Karpas-422 (cell line): ENCODE measurements at regions not wholly inside any gene's neighbourhood (a gene's known extent, or its start where the extent isn't known, plus 50 kb on each side); places are given as distances from the start of the nearest gene placed in this dataset.
"Not testable (repeated sequence)": the region's sequence is repeated elsewhere in the genome, so short reads cannot be mapped to it uniquely, and the experiment has no call there.

Source experiments
- DNase-seq: peaks from one replicate; pipeline ENCODE4 v3.0.0-alpha.2; 2015
- H2AFZ ChIP-seq: fragments of 200-600 bp; sonication (generic); 2 replicates; pipeline ENCODE4 v1.6.1; 2014; ENCODE audit warnings: antibody characterized with exemption, low read length, mixed read lengths
- H3K27ac ChIP-seq: fragments of 200-600 bp; sonication (generic); 2 replicates; pipeline ENCODE4 v1.5.1; 2014; ENCODE audit warnings: mild to moderate bottlenecking, low read length, moderate library complexity
- H3K27me3 ChIP-seq: fragments of 200-600 bp; sonication (generic); 2 replicates; pipeline ENCODE4 v1.6.1; 2014; ENCODE audit warnings: low read length, mixed read lengths
- H3K36me3 ChIP-seq: fragments of 200-600 bp; sonication (generic); 2 replicates; pipeline ENCODE4 v1.6.1; 2014; ENCODE audit warnings: low read length, mixed read lengths; ENCODE audit not compliant: insufficient read depth
- H3K4me1 ChIP-seq: fragments of 200-600 bp; sonication (generic); 2 replicates; pipeline ENCODE4 v1.6.1; 2014; ENCODE audit warnings: mild to moderate bottlenecking, low read length, mixed read lengths
- H3K4me2 ChIP-seq: fragments of 200-600 bp; sonication (generic); 2 replicates; pipeline ENCODE4 v1.6.1; 2014; ENCODE audit warnings: low read length, low read depth, mild to moderate bottlenecking; ENCODE audit not compliant: poor library complexity, severe bottlenecking
- H3K4me3 ChIP-seq: fragments of 200-600 bp; sonication (generic); 2 replicates; pipeline ENCODE4 v1.5.1; 2014; ENCODE audit warnings: mild to moderate bottlenecking, antibody characterized with exemption, low read length, mixed read lengths
- H3K79me2 ChIP-seq: fragments of 200-600 bp; sonication (generic); 2 replicates; pipeline ENCODE4 v1.6.1; 2014; ENCODE audit warnings: mild to moderate bottlenecking, low read length, mixed read lengths
- H3K9ac ChIP-seq: fragments of 200-600 bp; sonication (generic); 2 replicates; pipeline ENCODE4 v1.6.0; 2014; ENCODE audit warnings: low read length
- H3K9me2 ChIP-seq: fragments of 200-600 bp; sonication (generic), shearing (Covaris generic); replicated peaks from 2 replicates; pipeline ENCODE4 v1.6.0; 2014; ENCODE audit warnings: mild to moderate bottlenecking, low read length, moderate library complexity; ENCODE audit not compliant: insufficient read depth
- H3K9me3 ChIP-seq: fragments of 300-700, 200-600 bp; sonication (generic); 2 replicates; pipeline ENCODE4 v1.6.1; 2014; ENCODE audit warnings: low read length, mixed read lengths
- H4K20me1 ChIP-seq: fragments of 200-600 bp; sonication (generic); 2 replicates; pipeline ENCODE4 v1.6.1; 2014; ENCODE audit warnings: mild to moderate bottlenecking, antibody characterized with exemption, low read length, low read depth; ENCODE audit not compliant: insufficient read depth

GRCh38 chr6:76982476-76983199 is 480.7 kb downstream of the HTR1B start:
- Histone ChIP-seq H3K9me3 (peaks cover under 1% of the 10 kb centered on the region; the same call in 1 of the 2 replicates), H3K9me2 (no peaks in the 10 kb centered on the region), H3K79me2 (no peaks in the 10 kb centered on the region), H3K4me2 (no peak overlapping the region), H3K4me1 (no peaks in the 10 kb centered on the region), H3K27me3 (no peaks in the 10 kb centered on the region), H3K4me3 (no peak overlapping the region), H3K36me3 (no peaks in the 10 kb centered on the region), H2AFZ (no peak overlapping the region), H3K9ac (no peak overlapping the region), H4K20me1 (no peaks in the 10 kb centered on the region), H3K27ac (no peak overlapping the region)
- no peak for DNase-seq

DNA sequence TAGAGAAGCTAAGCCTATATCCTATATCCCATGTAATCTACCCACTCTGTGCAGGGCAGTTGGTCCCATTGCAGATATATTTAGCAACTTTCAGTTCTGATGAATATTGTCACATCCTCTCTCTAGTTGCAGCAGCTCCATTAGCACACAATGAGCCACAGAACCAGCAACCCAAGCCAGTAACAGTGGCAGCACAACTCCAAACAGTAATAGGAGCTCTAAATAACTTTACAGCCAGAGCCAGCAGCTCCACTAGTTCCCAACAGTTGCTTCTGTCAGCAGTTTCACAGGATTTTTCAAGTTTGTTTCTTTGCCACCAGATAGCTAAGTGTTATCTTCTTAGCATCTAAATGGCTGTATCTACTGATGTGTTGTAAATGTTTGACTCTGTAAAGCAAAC is 490.8 kb downstream of the HTR1B start:
- no peak overlapping the region for H3K4me3 ChIP-seq
- H3K4me1 ChIP-seq, result no peaks in the 10 kb centered on the region

GRCh38 chr6:76959177-76959576 is 504.1 kb downstream of the HTR1B start:
- H3K4me2 ChIP-seq, H3K36me3 ChIP-seq, H3K4me1 ChIP-seq, H2AFZ ChIP-seq, H3K4me3 ChIP-seq, H3K9me2 ChIP-seq, DNase-seq, H3K27ac ChIP-seq, H3K9ac ChIP-seq, H3K79me2 ChIP-seq, H4K20me1 ChIP-seq, H3K27me3 ChIP-seq: not testable (repeated sequence)
- peaks cover 19% of the 10 kb centered on the region for H3K9me3 ChIP-seq

More for the DNA sequence above, 490.8 kb downstream of the HTR1B start:
- no peaks in the 10 kb centered on the region for H3K9me2 ChIP-seq
- no peak overlapping the region for H3K4me2 ChIP-seq
- no peaks in the 10 kb centered on the region for H3K79me2 ChIP-seq
- no peak overlapping the region for H2AFZ ChIP-seq
- no peak overlapping the region for H3K27ac ChIP-seq
- H3K9me3 ChIP-seq, result peaks cover 15% of the 10 kb centered on the region; the same call in 1 of the 2 replicates
- H3K9ac ChIP-seq, result no peak overlapping the region
- no peaks in the 10 kb centered on the region for H3K36me3 ChIP-seq
- H4K20me1 ChIP-seq, result no peaks in the 10 kb centered on the region
- H3K27me3 ChIP-seq, result no peaks in the 10 kb centered on the region
- no peak for DNase-seq

GRCh38 chr6:76942203-76942966 is 520.9 kb downstream of the HTR1B start:
- no peaks in the 10 kb centered on the region for H3K27me3 ChIP-seq
- H3K4me3 ChIP-seq, result no peak overlapping the region
- H3K9me3 ChIP-seq, result peaks cover 24% of the 10 kb centered on the region
- H3K9ac ChIP-seq, result no peak overlapping the region
- no peaks in the 10 kb centered on the region for H3K36me3 ChIP-seq
- no peak overlapping the region for H3K4me2 ChIP-seq
- H4K20me1 ChIP-seq, result no peaks in the 10 kb centered on the region
- H3K79me2 ChIP-seq, result no peaks in the 10 kb centered on the region
- no peaks in the 10 kb centered on the region for H3K4me1 ChIP-seq
- H3K27ac ChIP-seq, result no peak overlapping the region
- no peaks in the 10 kb centered on the region for H3K9me2 ChIP-seq
- DNase-seq, result no peak
- H2AFZ ChIP-seq, result no peak overlapping the region

- H3K4me1 ChIP-seq, result no peaks in the 10 kb centered on the region
- DNase-seq, result no peak
- H3K4me3 ChIP-seq, result no peak overlapping the region
- H3K9me3 ChIP-seq, result peaks cover 31% of the 10 kb centered on the region
- H3K9ac ChIP-seq, result no peak overlapping the region
- no peaks in the 10 kb centered on the region for H3K36me3 ChIP-seq
- no peak overlapping the region for H2AFZ ChIP-seq
- no peak overlapping the region for H3K4me2 ChIP-seq
- no peaks in the 10 kb centered on the region for H3K27me3 ChIP-seq
- H3K79me2 ChIP-seq, result no peaks in the 10 kb centered on the region
- no peak overlapping the region for H3K27ac ChIP-seq
- H4K20me1 ChIP-seq, result no peaks in the 10 kb centered on the region
- no peaks in the 10 kb centered on the region for H3K9me2 ChIP-seq
These were observed 523.1 kb downstream of the HTR1B start for GRCh38 chr6:76940191-76940590.

DNA sequence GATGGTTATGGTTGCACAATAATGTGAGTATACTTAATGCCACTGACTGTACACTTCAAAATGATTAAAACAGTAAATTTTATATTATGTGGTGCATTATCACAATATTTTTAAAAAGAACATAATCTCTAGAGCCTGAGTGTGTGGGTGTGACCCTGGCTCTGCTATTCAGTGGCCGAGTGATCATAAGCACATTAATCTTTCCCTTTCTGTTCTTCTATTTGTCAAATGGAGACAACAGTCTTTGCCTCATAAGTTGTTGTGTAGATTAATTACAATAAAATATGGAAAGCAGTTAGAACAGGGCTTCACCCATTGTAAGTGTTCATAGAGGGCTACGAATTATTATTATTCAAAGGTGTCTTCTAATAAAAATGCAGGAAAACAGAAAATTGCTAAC is 548.6 kb downstream of the HTR1B start:
- no peak overlapping the region for H3K4me3 ChIP-seq
- no peak for DNase-seq
- H3K9me3 ChIP-seq, result peaks cover 27% of the 10 kb centered on the region
- no peaks in the 10 kb centered on the region for H3K9me2 ChIP-seq
- no peak overlapping the region for H3K9ac ChIP-seq
- no peak overlapping the region for H3K27ac ChIP-seq
- H2AFZ ChIP-seq, result no peak overlapping the region
- H3K79me2 ChIP-seq, result no peaks in the 10 kb centered on the region
- no peaks in the 10 kb centered on the region for H3K4me1 ChIP-seq
- no peaks in the 10 kb centered on the region for H3K27me3 ChIP-seq
- H4K20me1 ChIP-seq, result no peaks in the 10 kb centered on the region
- no peaks in the 10 kb centered on the region for H3K36me3 ChIP-seq
- no peak overlapping the region for H3K4me2 ChIP-seq

DNA sequence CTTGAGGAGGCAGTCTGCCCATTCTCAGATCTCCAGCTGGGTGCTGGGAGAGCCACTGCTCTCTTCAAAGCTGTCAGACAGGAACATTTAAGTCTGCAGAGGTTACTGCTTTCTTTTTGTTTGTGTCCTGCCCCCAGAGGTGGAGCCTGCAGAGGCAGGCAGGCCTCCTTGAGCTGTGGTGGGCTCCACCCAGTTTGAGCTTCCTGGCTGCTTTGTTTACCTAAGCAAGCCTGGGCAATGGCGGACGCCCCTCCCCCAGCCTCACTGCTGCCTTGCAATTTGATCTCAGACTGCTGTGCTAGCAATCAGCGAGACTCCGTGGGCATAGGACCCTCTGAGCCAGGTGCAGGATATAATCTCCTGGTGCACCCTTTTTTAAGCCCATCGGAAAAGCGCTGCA is 557.8 kb downstream of the HTR1B start:
- DNase-seq, H3K36me3 ChIP-seq, H2AFZ ChIP-seq, H3K4me1 ChIP-seq, H3K79me2 ChIP-seq, H3K4me2 ChIP-seq, H3K9ac ChIP-seq, H3K9me2 ChIP-seq, H3K4me3 ChIP-seq, H3K27ac ChIP-seq, H3K27me3 ChIP-seq, H4K20me1 ChIP-seq: not testable (repeated sequence)
- H3K9me3 ChIP-seq, result peaks cover 14% of the 10 kb centered on the region; the same call in 1 of the 2 replicates

DNA sequence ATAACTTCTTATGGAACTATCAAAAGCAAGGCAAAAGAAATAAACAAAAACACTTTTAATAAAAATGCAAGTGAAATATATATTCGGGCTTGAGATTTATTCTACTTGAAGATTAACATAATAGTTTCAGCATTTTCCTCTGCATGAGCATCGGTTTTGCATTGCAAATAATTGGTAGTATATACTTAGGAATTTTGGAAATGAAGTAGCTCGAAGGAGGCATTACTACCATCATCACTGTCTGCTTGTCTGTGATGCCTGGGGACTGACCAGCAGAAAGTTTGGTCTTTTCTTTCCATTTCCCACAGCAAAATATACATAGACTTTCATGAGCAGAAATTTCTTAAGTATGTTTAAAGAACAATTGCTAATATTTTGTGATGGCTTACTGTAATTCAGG is 570.7 kb downstream of the HTR1B start:
- H3K27ac ChIP-seq, result no peak overlapping the region
- peaks cover 12% of the 10 kb centered on the region for H3K9me3 ChIP-seq
- H3K9me2 ChIP-seq, result no peaks in the 10 kb centered on the region
- DNase-seq, result no peak
- H3K4me3 ChIP-seq, result no peak overlapping the region
- no peaks in the 10 kb centered on the region for H3K27me3 ChIP-seq
- no peaks in the 10 kb centered on the region for H3K4me1 ChIP-seq
- no peak overlapping the region for H2AFZ ChIP-seq
- no peaks in the 10 kb centered on the region for H3K79me2 ChIP-seq
- no peak overlapping the region for H3K4me2 ChIP-seq
- no peaks in the 10 kb centered on the region for H4K20me1 ChIP-seq
- no peak overlapping the region for H3K9ac ChIP-seq
- no peaks in the 10 kb centered on the region for H3K36me3 ChIP-seq
